NCI-H1092 (cell line): ENCODE measurements at regions not wholly inside any gene's neighbourhood (a gene's known extent, or its start where the extent isn't known, plus 50 kb on each side); places are given as distances from the start of the nearest gene placed in this dataset.

Experiments
- DNase-seq: peaks from one replicate; lab custom pipeline; 2025; lab: John Stamatoyannopoulos, UW

- no peak for DNase-seq
Measured at GRCh38 chr6:4559281-4559875, 216.8 kb upstream of the CDYL start.

DNA sequence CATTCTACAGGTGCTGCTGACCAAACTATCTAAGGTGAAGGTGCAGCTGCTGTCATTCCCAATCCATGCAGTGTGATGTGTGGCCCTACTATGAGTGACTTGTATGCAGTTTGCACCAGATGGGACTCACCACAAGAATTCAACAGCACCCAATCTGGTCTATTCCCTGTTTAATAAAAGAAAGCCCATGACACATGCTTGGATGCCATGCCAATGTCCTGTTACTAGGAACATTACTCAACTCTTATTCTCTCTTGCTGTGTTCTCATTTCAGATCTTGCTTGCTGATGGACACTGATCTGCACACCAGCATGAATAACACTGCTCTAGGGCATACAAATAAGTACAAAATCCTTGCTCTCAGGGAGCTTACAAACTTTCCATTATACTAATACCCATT is 221.6 kb upstream of the CDYL start:
- no peak for DNase-seq

DNA sequence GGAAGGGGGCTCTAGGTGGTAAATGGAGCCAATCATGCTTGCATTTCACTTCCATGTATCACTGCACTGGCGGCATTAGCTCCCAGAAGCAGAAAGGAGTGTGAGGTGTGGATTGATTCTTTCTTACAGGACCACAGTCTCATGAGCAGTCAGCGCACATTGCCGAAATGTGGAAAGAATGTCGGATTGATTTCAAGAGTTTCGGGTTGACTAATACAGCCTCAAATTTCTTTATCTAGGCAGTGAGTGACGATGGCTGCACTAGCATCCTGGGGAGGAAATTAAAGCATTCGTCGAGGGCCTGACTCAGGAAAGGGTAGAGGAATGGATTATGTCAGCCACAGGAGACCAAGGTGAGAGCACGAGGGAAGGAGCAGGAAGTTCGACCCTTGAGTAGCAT is 222.8 kb upstream of the CDYL start:
- DNase-seq: no peak

- DNase-seq: no peak
Measured at GRCh38 chr6:4550227-4550597, 226.0 kb upstream of the CDYL start.

GRCh38 chr6:4549556-4550226 is 226.5 kb upstream of the CDYL start:
- DNase-seq: no peak

DNA sequence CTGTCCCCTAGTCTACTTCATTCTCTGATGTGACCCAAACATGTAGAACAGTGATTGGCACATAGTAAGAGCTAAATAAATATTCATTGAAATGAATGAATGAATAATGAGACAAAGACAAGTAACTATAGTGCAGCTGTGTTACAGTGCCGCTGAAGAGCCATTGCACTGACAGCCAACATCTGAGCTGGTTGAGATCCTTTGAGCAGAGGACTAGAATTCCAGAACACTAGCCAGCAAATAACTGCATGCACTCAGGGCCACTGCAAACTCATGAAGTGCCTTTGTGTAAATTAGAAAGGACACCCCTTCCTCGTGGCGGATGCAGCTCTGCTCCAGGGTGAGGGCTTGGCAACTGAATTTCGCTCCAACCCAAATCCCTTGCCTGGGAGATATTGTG is 230.3 kb upstream of the CDYL start:
- no peak for DNase-seq

GRCh38 chr6:4543596-4543995 is 232.6 kb upstream of the CDYL start:
- no peak for DNase-seq

DNA sequence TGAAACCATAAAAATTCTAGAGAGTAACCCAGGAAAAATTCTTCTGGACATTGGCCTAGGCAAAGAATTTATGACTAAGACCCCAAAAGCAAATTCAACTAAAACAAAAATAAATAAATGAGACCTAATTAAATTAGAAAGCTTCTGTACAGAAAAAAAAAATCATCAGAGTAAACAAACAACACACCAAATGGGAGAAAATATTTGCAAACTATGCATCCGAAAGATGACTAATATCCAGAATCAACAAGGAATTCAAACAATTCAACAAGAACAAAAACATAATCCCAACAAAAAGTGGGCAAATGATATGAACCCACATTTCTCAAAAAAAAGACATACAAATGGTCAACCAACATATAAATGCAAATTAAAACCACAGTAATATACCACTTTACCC is 242.6 kb upstream of the CDYL start:
- no peak for DNase-seq

GRCh38 chr6:4531406-4531805 is 244.8 kb upstream of the CDYL start:
- DNase-seq: no peak

DNA sequence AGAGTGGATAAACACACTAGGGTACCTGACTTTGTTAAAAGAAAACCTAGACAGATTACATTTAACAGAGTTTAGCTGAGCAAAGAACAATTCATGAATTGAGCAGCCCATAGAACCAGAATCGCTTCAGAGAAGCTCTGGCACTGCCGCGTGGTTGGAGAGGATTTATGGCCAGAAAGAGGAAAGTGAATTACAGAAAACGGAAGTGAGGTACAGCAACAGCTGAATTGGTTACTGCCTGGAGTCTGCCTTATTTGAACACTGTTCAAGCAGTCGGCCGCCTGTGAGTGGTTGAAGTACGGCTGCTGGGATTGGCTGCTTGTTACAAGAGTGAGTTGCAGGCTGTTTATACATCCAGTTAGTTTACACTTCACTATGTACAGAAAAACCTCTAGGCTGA is 253.8 kb upstream of the CDYL start:
- DNase-seq: no peak

- DNase-seq: no peak
Measured at GRCh38 chr6:4521070-4521469, 255.1 kb upstream of the CDYL start.

DNA sequence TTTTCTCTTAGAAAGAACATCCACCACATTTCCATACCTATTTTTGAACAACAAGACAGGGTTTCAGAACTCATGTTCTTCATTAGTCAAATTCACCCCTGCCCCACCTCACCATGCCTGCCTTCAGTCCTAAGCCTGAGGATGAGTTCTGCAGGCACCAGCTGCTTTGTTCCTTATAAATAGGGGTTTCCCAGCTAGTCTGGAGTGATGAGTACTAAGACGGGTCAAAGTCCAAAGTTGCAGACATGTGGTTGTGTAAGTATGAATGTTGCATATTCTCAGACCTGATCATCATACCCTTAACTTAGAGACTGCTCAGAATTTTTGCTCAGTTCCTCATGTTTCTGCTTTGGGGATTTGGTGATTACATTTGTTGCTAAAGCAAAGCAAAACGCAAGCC is 257.7 kb upstream of the CDYL start:
- no peak for DNase-seq

DNA sequence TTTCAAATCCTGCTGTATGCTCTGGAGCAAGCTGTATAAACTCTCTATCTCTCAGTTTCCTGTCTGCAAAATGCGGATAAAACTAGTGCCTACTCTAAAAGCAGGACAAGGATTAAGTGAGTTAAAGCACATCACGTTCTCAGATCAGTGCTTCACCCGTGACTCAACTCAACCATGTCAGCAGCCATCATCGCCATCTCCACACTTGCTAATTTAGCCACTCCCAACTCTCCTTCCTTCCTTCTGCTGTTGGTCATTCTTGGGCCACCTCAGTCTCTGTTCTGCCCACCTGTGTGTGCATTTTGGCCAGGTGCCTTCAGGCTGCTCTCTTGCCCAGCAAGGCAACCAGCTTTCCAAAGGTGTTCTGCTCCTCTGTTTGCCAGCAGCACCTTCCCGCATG is 260.0 kb upstream of the CDYL start:
- no peak for DNase-seq

DNA sequence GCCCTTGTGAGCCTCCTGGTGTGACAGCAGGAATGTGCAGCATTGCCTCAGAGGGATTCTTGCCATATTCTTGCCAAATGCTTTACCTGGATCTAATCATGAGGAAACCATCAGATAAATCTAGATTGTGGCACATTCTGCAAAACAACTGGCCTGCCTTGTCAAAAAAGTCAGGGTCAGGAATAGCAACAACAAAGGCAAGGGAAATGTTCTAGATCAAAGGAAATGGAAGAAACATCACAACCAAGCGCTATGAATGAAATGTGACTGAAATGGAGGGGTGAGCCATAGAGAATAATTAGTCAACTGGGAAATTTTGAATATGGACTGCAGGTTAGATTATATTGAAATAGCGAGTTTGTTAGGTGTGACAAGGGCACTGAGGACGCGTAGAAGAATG is 262.6 kb upstream of the CDYL start:
- no peak for DNase-seq

DNA sequence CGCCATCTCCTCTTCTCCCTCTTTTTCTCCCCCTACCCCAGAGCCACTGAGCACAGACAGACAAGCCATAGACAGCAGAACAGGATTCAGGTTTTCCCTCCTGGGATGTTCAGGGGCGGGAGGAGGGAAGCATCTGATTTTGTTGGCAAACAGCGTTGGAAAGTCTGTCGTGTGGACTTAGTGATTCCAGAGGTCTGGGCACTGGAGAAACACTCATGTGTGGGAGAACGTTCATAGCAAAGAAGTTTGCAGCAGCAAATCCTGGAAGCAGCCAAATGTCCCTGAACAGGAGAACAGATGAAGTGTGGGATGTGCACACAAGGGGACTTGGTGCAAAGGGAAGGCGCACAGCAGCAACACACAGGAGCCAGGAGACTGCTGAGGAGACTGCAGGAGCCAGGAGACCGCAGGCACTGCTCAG is 264.1 kb upstream of the CDYL start:
- no peak for DNase-seq

GRCh38 chr6:4511641-4512020 is 264.6 kb upstream of the CDYL start:
- DNase-seq: no peak

DNA sequence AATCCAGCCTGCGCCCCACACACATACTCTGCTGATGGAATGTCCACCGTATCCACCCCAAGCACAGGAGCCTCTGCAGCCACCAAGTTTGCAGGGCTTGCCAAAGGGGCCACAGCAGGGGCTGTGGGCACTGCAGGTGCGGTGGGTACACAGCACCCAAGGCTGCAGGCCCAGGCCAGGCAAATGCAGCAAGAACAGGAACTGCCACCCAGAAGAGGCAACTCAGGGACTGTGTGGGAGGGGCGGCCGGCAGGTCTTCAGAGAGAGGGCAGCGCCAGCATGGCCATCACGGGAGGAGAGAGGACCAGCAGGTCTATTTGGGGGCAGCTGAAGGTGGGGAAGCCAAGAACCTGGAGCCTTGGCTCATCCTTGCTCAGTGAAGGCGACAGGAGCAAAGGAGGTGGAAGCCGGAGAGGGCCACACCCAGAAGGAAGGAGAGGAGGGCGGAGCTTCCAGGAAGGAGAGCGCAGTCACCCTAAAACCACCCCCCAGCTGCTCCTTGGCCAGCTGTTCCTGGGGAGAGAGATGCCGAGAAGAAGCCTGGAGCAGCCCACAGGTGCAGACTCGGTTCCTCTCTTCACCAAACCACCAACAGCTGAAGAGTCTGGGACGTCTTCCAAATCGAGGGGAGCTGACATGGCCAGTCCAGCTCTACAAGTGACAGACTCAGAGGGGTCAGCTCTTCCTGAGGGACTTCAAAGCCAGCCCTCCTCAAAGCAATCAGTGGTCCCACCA is 265.1 kb upstream of the CDYL start:
- no peak for DNase-seq

DNA sequence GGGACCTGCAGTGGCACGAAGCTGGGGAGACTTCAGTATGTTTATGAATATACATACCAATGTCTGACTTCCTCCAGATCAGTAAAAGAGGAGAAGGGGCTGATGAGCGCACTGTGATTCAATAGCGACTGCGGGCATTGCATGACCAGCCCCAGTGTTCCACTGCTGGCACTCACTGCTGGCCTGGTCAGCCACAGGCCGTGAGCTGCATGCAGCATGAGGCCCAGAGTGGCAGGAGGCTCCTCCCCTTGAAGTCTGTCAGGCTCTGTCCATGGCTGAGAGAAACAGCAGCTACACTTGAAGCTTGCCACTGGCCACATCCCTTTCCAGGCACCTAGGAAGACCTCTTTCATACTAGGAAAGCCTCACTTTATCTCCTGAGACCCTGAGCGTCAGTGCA is 265.9 kb upstream of the CDYL start:
- no peak for DNase-seq

DNA sequence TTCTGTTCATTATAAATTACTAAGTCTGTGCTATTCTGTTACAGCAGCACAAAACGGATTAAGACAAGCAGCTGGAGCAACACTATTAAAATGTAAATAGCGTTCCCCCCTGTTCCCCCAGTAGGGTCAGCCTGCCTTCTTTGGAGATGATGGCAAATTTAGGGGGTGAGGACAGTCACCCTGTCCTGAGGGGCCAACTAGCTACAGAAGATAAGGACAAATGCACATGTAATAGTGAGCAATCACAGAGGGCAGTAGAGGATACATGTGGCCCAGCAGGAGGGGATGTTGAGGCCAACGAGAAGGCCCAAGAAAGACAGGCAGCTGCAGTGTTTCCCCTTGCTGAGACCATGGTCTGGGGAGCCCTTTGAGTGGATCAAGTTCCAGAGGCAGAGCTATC is 266.7 kb upstream of the CDYL start:
- DNase-seq: no peak

DNA sequence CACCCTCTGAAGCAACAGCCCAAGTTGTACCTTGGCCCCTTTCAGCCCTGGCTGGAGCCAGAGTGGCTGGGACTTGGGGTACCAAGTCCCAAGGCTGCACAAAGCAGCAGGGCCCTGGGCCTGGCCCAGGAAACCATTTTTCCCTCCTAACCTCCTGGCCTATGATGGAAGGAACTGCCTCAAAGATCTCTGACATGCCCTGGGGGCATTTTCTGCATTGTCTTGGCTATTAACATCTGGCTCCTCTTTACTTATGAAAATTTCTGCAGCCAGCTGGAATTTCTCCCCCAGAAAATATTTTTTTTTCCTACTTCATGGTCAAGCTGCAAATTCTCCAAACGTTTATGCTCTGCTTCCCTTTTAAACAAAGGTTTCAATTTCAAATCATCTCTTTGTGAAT is 269.4 kb upstream of the CDYL start:
- DNase-seq: no peak

- DNase-seq: no peak
Measured at GRCh38 chr6:4506223-4506622, 270.0 kb upstream of the CDYL start.

DNA sequence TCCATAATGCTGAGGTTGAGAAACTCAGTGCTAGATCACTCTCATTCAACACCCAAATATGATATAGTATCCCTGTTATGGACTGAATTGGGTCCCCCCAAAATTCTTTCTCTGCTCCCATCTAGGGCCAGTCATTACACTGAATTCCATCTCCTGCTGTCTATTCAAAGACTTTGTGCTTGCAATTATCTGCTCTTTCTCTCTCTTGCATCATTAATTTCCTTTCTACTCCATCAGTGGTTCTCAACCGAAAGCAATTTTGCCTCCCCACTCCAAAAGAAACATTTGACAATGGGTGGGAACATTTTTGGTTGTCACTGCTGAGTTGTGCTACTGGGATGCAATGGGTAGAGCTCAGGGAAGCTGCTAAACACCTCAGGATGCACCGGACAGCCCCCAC is 271.5 kb upstream of the CDYL start:
- DNase-seq: no peak

DNA sequence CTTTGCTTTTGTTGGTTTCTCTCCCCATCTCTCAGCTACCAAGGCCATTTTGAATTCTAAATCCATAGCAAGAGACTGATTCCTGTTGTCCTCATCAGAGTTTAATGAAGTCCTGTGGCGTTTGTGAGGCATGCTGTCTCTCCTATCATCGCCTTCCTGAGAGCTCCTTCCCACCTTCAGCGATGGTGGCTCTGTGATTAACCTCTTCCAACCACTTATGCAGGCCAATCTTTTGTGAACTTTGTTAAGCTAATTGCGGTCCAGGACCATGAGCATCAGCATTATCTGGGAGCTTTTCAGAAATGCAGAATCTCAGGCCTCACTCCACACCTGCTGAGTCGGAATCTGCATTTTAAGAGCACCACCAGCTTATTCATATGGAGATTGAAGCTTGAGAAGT is 272.5 kb upstream of the CDYL start:
- DNase-seq: no peak

GRCh38 chr6:4496284-4496683 is 279.9 kb upstream of the CDYL start:
- DNase-seq: no peak
